Superior temporal gyrus (tissue), 1 donor: ENCODE measurements at regions not wholly inside any gene's neighbourhood (a gene's known extent, or its start where the extent isn't known, plus 50 kb on each side); places are given as distances from the start of the nearest gene placed in this dataset.

Source experiments
- DNase-seq: peaks from one replicate; pipeline ENCODE4 v3.0.0-alpha.2; 2016; ENCODE audit errors: extremely low spot score

DNA sequence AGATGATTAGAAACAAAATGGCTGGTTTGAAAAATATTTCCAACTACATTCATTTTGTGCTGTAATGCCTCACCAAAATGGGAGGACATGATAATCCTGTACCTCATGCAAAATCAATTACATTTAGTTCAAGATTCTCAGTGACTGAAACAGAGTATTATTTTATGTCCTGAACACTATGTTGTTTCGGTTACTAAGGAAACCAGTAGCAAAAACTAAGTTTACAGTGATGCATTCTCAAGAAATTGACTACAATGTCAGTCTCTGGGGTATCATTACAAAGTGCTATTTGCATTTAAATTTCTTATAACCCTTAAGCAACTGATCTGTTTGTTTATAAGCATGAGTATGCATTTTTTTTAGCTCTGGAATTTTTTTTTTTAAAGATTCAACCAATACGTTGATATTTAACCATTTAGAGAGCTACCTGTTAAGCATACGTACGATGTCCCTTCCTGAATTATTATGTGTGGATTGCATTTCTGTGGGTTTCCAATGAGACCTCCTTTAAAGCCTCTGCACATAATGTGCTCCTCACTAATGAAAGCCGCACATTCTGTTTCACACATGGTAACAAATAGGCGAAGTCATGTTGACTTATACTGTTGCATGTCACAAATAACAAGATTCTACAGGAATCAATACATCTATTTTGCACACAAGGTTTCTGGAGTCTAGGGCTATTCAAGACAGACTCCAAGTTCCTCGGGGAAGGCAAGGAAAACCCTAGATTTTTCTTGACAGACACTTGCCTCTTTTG lies 1035.7 kb downstream of the ADGRL2 start:
- no peak for DNase-seq

DNA sequence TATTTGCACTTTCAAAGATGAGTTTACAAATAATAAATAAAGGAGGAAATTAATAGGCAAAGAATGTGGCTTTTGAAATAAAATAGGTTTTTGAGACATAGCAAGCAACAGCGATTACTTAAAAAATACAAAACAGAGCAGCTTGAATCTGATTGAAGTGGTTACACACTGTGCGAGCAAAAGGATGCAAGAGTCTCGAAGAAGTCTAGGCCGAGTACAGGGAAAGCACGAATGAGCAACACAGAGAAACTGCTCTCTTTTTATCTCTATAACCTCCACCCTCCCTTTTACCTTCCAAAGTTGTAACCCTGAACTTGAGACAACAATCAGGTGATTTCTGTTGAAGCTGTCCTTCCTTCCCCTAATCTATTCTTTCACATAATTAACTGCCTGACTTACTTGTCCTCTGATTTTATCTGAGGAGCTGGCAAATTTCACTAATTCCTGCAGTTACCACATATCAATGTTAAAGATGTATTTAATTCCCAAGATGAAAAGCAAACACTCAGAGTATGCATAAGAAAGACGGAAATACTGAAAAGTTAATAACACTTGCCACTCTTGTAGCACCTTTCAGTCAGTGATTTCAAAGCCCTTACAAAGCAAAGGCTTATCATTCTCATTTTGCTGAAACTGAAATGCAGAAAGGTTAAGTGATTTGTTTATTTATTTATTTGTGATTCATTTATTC lies 1030.1 kb downstream of the ADGRL2 start:
- DNase-seq, result no peak

DNA sequence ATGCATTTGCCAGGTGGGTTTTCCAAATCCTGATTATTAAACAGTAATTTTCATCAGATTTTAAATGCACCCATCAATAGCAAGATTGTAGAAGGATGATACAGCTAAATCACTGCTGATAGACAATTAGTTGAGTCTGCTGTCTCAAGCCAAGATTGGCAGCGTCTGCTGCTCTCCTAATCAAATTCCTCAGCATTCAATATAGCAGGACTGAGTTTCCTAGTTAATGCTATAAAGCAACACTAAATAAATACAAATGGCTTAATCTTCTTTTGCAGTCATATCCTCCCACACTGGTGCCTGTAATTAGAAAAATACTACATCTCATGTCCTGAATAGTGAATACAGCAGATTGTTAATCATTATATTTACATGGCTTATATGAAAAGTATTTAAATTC lies 1028.8 kb downstream of the ADGRL2 start:
- DNase-seq, result no peak

DNA sequence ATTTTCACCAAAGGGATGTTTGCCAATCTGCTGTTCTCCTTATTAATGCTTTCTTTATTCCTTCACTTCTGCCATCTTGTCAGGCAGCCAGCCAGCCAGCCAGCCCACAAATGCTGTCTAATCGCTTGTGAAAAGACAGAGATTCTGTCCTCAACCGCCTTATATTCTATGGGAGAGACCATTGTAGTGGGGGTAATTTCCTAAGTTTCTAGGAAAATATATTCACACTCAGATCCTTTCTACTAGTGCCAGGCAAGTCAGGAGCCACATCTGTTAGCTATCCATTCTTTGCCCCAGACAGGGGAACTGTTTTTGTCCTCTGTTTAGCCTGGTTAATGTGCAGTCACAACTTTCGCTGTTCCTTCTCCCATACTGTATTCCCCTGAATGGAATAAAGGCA lies 1023.1 kb downstream of the ADGRL2 start:
- DNase-seq, result no peak

DNA sequence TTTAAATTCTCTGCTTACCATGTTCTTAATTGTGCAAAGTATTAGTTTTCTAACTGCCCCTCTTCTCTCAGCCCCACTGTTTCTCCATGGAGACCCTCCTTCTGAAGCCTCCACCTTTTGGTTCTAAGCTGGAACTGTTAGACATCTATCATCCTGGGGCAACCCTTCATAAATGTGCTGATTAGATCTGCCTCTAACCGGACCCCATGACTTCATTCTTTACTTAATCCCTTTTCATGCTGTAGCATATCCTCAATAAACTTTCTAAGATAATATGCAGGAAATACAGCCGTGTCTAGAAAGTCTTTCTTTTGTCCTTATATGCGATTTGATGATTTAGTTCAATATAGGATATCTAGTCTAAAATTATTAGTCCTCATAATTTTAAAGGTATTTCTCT lies 1020.1 kb downstream of the ADGRL2 start:
- DNase-seq, result no peak

DNA sequence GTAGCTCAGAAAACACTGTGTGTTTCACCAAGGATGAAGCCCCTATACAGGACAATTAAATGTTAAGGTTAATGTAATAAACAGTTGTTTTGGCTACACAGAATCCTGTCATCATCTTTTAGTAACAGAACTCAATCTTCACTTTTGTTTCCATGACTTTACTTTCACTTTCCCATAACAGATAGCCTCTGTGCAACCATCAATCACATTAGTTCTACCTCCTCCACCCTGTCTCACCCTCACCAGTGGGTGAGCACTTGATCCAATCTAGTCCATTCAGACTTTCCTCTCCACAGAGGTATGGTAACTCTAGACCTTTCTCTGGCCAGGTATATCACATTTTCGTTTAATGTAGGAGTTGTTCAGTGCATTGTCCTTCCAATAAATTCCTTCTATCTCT lies 1018.5 kb downstream of the ADGRL2 start:
- DNase-seq, result no peak

DNA sequence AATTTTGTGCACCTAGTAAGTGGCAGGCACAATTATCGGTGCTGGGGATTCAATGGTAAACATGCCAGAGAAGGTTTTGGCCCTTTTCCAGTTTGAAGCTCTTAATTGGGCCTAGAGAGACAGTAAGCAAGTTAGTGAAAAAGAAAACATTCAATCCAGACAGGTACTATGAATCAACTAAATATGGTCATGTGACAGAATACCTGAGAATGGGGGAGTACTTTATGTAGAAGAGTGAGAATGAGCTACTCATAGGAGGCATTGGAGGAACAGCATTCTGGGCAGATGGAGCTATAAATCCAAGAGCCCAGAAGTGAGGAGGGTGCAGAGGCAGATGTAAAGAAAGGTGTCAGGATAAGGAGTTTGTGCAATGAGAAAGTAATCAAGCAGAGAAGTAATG lies 1017.9 kb downstream of the ADGRL2 start:
- no peak for DNase-seq

DNA sequence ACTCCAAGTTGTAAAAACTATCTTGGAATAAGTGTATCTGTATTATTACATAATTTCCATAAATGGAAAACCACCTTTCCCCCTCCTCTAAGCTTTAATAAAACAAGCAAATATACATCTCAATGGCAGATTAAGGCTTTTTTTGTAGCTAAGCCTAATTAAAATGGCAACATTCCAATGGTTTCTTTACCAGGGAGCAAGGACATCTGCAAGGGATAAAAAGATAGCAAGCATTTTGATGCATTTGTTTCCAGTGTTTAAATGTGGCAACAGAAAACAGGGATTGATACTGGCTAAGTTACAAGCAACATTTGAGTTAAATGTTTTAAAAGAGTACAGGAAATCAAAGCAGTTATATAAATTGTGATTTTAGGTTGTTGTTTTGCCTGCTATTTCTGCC lies 1012.7 kb downstream of the ADGRL2 start:
- DNase-seq, result peak; percentile 23

DNA sequence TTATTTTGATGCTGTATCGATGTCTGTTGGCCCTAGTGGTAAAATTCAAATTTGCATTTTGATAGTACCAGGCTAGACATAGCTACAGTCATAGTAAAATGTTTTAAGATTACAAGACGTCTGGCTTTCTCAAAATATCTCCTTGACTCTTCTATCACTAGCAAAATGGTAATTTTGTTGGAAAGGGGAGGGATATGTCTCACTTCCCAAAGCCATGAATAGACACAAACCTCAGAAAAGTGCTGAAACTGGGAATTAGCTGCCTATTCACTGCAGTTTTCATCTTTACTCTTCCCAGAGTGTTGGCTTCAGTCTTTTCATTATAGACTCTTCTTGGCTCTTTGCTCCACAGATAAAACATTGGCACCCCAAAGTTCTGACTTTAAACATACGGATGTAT lies 1009.9 kb downstream of the ADGRL2 start:
- DNase-seq, result no peak

DNA sequence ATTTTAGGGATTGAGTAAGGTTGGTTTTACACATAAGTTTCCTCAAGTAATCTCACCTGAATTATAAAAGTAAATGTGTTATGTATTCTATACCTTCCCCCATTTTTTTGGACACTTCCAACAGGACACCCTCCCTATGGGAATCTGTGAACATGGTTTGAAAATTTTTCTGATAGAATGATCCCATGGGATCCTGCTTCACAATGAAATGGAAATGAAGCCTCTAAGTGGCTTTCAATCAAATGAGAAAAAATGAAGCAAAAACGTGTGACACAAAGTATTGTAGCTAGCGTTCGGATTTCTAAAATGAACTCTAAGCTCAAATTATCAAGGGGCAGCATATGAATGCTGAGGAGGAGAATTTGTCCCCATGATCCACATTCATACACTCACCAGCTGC lies 1006.8 kb downstream of the ADGRL2 start:
- DNase-seq, result no peak

DNA sequence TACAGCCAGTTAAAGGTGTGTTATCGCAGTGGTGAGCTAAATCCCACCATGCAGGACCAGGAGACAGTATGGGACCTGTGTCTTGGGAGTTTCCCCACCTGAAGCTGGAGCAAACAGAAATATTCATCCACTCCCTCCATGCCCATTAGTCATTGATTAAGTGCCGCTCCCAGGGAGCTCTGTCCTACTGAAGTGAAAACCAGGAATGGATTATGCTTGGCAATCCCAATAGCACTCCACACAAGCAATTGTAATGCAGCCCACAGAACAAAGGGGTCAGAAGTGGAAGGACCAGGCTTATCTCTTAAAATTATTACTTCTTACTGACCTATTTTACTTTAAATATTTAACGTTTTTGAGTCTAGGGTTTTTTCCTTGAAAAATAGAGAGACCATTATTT lies 1005.4 kb downstream of the ADGRL2 start:
- DNase-seq, result no peak

DNA sequence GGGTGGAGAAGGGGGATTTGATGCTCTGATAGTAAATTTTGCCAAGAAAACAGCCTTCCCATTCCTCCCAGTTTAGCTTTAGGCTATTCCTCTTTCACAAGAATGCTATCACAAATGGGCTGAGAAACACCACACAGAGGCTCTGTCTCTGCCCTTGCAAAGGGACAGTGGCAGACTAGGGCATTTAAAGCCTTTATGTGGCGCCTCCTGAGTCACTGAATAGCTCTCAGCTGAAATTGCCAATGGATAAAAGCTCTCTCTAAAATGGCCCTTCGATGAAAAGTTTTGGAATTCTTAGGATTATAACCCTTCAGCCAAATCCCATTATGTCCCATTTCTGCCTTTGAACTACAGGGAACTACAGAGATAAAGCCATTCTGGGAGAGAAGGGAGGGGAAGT lies 1000.4 kb downstream of the ADGRL2 start:
- DNase-seq, result no peak

DNA sequence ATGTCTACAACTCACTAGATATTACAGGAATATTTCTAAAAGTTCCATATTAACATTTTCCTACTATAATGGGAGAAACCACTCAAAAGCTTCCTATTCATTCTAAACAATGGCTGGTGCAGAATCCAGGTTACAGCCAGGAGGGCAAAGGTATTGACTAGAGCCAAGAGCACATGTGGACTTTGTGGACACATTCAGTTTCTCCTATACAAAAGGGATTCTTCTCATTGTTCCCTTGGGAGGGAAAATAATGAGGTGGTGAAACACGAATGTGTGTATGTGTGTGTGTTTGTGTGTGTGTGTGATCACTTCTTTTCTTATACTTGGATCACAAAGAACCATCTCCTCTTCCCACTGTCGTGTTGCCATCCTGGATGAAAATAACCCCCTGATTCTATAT lies 1000.0 kb downstream of the ADGRL2 start:
- no peak for DNase-seq

DNA sequence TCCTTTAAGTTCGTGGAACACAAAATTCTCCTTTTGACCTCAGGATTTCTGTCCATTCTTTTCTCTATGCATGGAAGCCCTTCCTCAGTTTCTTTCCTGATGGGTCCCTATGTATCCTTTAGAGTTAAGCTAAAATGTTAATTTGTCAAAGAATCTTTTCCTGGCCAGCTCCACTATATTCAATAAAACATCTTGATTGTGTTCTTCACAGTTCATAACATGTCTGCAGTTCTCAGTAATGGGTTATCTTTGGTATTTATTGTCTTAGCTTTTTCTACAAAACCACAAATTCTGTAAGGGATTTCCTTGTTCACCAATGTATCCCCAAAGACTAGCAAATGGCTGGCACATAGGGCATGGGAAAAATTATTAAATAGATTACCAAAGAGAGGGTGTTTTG lies 998.5 kb downstream of the ADGRL2 start:
- no peak for DNase-seq

DNA sequence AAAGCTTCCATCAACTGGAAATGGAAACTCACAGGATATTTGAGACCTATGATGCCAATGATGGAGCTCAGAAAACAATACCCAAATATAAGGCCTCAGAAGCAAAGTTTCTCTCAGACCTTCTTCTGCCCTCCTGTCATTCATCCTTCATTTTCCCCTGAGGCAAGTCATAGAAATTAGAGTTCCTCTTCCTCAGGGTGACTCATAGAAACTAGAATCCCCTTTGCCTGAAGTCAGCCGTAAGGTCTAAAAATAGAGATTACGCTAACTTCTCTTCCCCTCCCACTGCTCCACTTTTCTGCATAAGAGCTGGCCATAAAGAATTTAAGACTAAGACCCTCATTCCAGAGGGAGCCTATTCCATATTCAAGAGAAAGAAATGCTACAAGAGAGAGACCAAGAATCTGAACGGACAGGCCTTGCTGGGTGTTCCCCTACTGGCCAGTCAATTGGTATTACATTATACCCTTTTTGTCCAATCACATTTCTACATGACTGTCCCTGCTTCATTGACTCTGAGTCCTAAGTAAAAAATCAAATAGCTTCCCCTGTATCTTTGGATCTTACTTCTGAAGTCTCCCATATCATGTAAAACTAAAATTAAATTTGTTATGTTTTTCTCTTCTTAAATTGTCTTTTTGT lies 994.9 kb downstream of the ADGRL2 start:
- DNase-seq, result no peak

DNA sequence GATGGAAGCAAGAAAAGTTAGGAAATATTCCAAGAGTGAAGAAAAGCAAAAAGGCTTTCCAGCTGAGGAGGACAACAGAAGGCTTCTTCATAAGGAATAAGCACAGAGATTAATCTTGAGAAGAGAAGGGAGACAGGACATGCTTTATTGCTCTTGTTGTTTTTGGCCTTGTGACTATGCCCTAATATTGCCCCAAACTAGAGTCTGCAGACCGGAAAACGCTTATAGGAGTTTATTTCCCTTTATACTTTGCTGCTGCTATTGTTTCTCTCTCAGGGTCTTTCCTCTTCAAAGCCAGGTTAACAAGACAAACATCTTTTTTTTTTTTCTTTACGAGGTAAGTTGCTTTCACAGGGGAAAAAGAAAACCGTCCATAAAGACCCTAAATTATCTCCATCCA lies 991.4 kb downstream of the ADGRL2 start:
- DNase-seq, result no peak

DNA sequence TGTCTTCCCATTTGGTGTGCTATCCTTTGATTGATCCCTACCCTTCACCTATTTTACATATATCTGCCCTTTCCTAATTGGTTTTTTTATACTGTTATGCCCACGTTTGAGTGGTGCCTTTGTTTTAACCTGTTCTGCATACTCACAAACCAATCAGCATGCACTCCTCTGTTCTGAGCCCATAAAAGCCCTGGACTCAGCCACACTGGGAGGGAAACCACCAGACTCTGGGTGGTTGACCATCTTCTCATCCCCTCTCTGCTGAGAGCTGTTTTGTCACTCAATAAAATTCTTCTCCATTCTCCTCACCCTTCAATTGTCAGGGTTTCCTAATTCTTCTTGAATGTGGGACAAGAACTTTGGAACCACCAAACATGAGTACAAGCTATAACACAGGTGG lies 989.8 kb downstream of the ADGRL2 start:
- no peak for DNase-seq

DNA sequence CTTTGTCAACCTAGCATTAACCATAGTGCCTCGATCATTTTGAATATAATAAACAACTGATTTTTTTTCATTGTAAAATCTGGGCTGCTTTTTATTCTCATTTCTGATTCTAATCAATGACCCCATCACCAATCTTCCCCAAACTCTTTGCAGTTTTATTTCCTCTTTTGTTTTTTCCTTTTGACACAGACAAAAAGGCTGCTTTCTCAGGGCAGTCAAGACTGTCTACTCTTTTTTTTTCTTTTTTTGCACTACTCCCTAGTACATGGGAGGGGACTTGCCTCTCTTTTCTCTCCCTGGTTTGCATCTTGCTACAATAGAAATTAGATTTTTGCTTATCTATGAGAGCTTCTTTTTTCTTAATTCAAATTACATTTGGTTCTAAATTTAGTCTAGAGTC lies 987.9 kb downstream of the ADGRL2 start:
- no peak for DNase-seq

DNA sequence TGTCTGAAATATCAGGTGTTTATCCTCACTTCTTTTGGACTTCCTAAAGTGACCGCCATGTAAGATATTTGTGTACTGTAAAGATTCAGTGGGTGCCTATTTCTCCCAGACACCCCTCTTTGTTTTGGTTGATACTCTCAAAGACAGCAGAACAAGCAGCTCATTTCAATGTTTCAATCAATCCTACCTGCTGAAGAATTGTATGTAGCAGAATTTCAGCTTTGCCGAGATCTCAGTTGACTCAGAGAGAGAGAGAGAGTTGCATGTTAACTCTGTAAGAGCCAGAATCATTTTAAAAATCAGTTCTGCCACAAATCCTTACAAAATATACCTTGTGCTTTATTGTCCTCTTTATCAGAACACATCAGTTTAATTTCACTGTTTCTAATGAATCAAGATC lies 987.3 kb downstream of the ADGRL2 start:
- no peak for DNase-seq

DNA sequence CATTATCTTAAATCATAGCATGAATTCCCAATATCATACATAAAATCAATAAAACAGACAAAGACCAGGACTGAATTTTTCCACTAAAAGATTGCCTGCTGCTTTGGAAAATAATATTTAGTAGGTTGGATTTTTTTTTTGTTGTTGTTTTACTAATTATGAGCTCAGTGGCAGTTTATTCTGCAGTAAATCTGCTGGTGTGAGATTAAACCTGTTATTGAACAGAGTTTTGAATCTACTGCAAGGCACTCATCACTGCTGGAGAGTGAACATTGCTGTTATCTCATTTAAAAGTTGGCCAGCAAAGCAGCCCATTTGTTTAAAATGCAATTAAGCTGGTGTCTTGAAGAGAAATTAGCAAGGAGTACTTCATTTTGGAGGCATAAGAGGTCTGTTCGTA lies 986.1 kb downstream of the ADGRL2 start:
- DNase-seq, result peak; percentile 28

DNA sequence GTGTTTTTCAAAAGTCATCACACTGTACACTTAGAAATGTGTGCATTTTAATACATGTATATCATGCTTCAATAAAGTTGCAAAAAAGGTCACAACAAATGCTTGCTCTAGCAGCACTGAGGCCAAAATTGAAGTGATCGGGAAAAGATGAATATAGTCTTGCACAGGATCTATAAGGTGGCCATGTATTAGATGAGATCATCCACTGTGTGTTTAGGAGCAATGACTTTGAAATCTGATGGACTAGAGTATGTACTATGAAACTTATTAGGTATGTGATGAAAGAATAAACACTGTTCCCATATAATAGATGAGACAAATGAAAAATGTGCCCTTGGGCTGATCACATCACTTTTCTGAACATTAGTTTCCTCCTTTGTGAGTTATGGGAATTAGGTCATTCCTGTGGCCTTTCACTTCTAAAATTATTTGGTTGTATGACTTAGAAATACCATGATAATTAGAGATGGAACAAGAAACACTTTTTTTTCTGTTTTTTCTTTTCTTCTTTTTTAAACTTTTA lies 984.6 kb downstream of the ADGRL2 start:
- no peak for DNase-seq

DNA sequence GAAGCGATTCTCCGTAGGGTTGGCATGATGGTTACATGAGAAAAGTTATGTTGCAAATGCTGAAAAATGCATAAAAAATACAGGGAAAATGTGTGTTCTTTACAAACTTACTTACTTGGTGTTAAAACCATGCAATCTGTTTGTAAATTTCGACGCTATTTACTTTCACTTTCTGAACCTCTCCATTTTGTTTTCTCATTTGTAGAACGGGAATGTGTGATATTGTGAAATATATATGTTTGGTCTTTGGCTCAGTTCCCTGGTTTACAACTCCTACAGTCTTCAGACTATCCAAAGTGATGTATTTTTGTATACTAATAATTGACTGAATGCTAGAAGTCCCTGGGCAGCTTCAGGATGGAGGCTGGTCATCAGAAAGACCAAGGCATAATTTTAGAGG lies 982.3 kb downstream of the ADGRL2 start:
- DNase-seq, result no peak

DNA sequence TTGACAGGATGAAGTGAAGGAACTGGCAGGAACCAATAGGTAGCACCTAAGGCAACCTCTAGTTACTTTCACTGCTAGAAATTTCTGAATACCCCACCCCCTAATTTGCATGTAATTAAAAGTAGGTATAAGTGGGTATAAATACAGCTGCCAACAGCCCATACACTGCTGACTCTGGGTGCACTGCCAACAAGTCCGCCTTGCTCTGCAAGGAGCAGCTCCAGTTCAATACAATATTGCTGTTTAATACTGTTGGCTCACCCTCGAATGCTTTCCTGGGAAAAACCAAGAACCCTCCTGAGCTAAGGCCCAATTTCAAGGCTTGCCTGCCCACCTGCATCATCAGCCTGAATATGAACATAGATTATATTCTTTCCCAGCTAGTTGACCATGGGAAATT lies 981.9 kb downstream of the ADGRL2 start:
- no peak for DNase-seq
